ENCODE measurements at regions not wholly inside any gene's neighbourhood (a gene's known extent, or its start where the extent isn't known, plus 50 kb on each side); places are given as distances from the start of the nearest gene placed in this dataset.

GRCh38 chr6:19153981-19154295, 683.2 kb upstream of the ID4 start:
- TF ChIP-seq, protein P1, sequence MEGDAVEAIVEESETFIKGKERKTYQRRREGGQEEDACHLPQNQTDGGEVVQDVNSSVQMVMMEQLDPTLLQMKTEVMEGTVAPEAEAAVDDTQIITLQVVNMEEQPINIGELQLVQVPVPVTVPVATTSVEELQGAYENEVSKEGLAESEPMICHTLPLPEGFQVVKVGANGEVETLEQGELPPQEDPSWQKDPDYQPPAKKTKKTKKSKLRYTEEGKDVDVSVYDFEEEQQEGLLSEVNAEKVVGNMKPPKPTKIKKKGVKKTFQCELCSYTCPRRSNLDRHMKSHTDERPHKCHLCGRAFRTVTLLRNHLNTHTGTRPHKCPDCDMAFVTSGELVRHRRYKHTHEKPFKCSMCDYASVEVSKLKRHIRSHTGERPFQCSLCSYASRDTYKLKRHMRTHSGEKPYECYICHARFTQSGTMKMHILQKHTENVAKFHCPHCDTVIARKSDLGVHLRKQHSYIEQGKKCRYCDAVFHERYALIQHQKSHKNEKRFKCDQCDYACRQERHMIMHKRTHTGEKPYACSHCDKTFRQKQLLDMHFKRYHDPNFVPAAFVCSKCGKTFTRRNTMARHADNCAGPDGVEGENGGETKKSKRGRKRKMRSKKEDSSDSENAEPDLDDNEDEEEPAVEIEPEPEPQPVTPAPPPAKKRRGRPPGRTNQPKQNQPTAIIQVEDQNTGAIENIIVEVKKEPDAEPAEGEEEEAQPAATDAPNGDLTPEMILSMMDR (IDR thresholded peaks at IDR 0.05) = no peak
- TF ChIP-seq POLR2AphosphoS5 (IDR thresholded peaks at IDR 0.05) (no peak), POLR2A (IDR thresholded peaks at IDR 0.05; ENCODE audit: low read depth) (no peak)

All from esophagus muscularis mucosa (tissue), 3 donors.